Endothelial cell (in vitro differentiated cells): ENCODE measurements at regions not wholly inside any gene's neighbourhood (a gene's known extent, or its start where the extent isn't known, plus 50 kb on each side); places are given as distances from the start of the nearest gene placed in this dataset.
"Not testable (repeated sequence)": the region's sequence is repeated elsewhere in the genome, so short reads cannot be mapped to it uniquely, and the experiment has no call there.

Experiments used
- DNase-seq: peaks from one replicate; pipeline ENCODE4 v3.0.0; 2021; ENCODE audit warnings: low spot score
- H3K27ac Mint-ChIP-seq: one replicate; pipeline ENCODE4 v1.8.0; 2021; ENCODE audit warnings: mixed read lengths, inconsistent platforms; ENCODE audit not compliant: unreplicated experiment
- H3K27me3 Mint-ChIP-seq: one replicate; pipeline ENCODE4 v1.8.0; 2021; ENCODE audit warnings: mild to moderate bottlenecking, moderate library complexity, mixed read lengths, inconsistent platforms; ENCODE audit not compliant: unreplicated experiment
- H3K36me3 Mint-ChIP-seq: one replicate; pipeline ENCODE4 v1.8.0; 2021; ENCODE audit warnings: mild to moderate bottlenecking, low read depth, mixed read lengths, inconsistent platforms; ENCODE audit not compliant: unreplicated experiment
- H3K4me1 Mint-ChIP-seq: one replicate; pipeline ENCODE4 v1.8.0; 2021; ENCODE audit warnings: mild to moderate bottlenecking, mixed read lengths, inconsistent platforms; ENCODE audit not compliant: unreplicated experiment
- H3K4me3 Mint-ChIP-seq: one replicate; pipeline ENCODE4 v1.8.0; 2021; ENCODE audit warnings: mild to moderate bottlenecking, mixed read lengths, inconsistent platforms; ENCODE audit not compliant: unreplicated experiment
- H3K9me3 Mint-ChIP-seq: one replicate; pipeline ENCODE4 v1.8.0; 2021; ENCODE audit warnings: mixed read lengths, inconsistent platforms; ENCODE audit not compliant: unreplicated experiment
- CTCF ChIP-seq: fragments of 200-600 bp; sonication (generic); IDR thresholded peaks from one replicate; pipeline ENCODE4 v1.5.0; 2021; ENCODE audit warnings: antibody characterized with exemption; ENCODE audit not compliant: unreplicated experiment

GRCh38 chr12:3419558-3419957 is 71.4 kb upstream of the PRMT8 start:
- no peaks in the 10 kb centered on the region for H3K36me3 Mint-ChIP-seq
- no peak for DNase-seq
- peaks cover 6% of the 10 kb centered on the region for H3K4me1 Mint-ChIP-seq
- no peaks in the 10 kb centered on the region for H3K9me3 Mint-ChIP-seq
- no peak for TF ChIP-seq CTCF
- H3K4me3 Mint-ChIP-seq: no peak overlapping the region
- H3K27me3 Mint-ChIP-seq: peaks cover 3% of the 10 kb centered on the region
- H3K27ac Mint-ChIP-seq: no peak overlapping the region

GRCh38 chr12:3420693-3421092 is 70.3 kb upstream of the PRMT8 start:
- H3K9me3 Mint-ChIP-seq: no peaks in the 10 kb centered on the region
- no peak for DNase-seq
- no peaks in the 10 kb centered on the region for H3K36me3 Mint-ChIP-seq
- H3K4me3 Mint-ChIP-seq: no peak overlapping the region
- H3K27me3 Mint-ChIP-seq: no peaks in the 10 kb centered on the region
- no peak for TF ChIP-seq CTCF
- peaks cover 6% of the 10 kb centered on the region for H3K4me1 Mint-ChIP-seq
- H3K27ac Mint-ChIP-seq: no peak overlapping the region

GRCh38 chr12:3421191-3421978 is 69.6 kb upstream of the PRMT8 start:
- H3K4me1 Mint-ChIP-seq: peaks cover 4% of the 10 kb centered on the region
- no peak for TF ChIP-seq CTCF

GRCh38 chr12:3424796-3425195 is 66.2 kb upstream of the PRMT8 start:
- not testable (repeated sequence) for DNase-seq, H3K27me3 Mint-ChIP-seq, H3K4me3 Mint-ChIP-seq, H3K9me3 Mint-ChIP-seq, H3K36me3 Mint-ChIP-seq, H3K27ac Mint-ChIP-seq, H3K4me1 Mint-ChIP-seq

More at GRCh38 chr12:3421191-3421978, 69.6 kb upstream of the PRMT8 start:
- no peaks in the 10 kb centered on the region for H3K36me3 Mint-ChIP-seq
- H3K27me3 Mint-ChIP-seq: no peaks in the 10 kb centered on the region
- no peaks in the 10 kb centered on the region for H3K9me3 Mint-ChIP-seq
- no peak for DNase-seq
- no peak overlapping the region for H3K27ac Mint-ChIP-seq
- H3K4me3 Mint-ChIP-seq: no peak overlapping the region

- Mint-ChIP-seq H3K27me3 (no peaks in the 10 kb centered on the region), H3K4me1 (peaks cover 20% of the 10 kb centered on the region), H3K36me3 (peaks cover 15% of the 10 kb centered on the region), H3K9me3 (no peaks in the 10 kb centered on the region), H3K4me3 (no peak overlapping the region), H3K27ac (no peak overlapping the region)
- no peak for DNase-seq
- TF ChIP-seq CTCF: no peak
These were observed 63.0 kb upstream of the PRMT8 start for GRCh38 chr12:3427956-3428355.
